ENCODE measurements at regions not wholly inside any gene's neighbourhood (a gene's known extent, or its start where the extent isn't known, plus 50 kb on each side); places are given as distances from the start of the nearest gene placed in this dataset.

DNA sequence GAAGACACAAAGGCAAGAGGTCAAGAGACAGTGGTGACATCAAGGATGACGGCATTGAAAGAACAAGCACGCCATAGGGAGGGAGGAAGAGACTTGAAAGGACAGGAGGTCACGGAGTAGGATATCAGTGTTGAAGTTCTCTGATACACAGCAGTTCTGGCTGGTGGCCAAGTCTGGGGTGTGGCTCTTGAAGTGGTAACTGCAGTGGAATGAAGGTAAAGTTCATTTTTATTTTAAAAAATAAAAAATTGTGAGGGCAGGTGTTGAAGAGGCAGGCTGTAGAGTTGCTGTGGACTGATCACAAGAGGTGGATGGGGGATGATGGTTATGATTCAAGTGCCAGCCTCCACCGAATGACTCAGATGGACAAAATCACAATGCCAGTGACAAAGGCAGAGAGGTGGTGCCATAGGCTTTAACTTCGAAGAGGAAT lies 53.2 kb upstream of the BMP2 start:
- Histone ChIP-seq H3K36me3 (ENCODE audit: control insufficient read depth in 1 of 2, insufficient read depth in 2 of 2, low read length in 2 of 2) (no peaks in the 10 kb centered on the region), H2AFZ (ENCODE audit: low read depth, low read length, poor library complexity, severe bottlenecking) (no peak overlapping the region), H3K9me2 (ENCODE audit: insufficient read depth) (no peaks in the 10 kb centered on the region), H3K9ac (ENCODE audit: low read length) (no peak overlapping the region), H3K27me3 (ENCODE audit: insufficient read depth, low read length) (no peaks in the 10 kb centered on the region), H3K4me2 (ENCODE audit: low read length) (no peak overlapping the region), H3K9me3 (ENCODE audit: control insufficient read depth in 1 of 2, insufficient read depth in 1 of 2, low read depth in 1 of 2, low read length in 2 of 2) (peaks cover 5 to 30% of the 10 kb centered on the region in 2 experiments; a peak in 2 of 4 replicates), H3K4me1 (ENCODE audit: control insufficient read depth in 1 of 2, insufficient read depth in 2 of 2, low read length in 2 of 2) (no peaks in the 10 kb centered on the region), H3K4me3 (replicated peaks in 1 of 2; ENCODE audit: low read depth in 1 of 2, low read length in 2 of 2) (no peak overlapping the region), H4K20me1 (ENCODE audit: insufficient read depth) (no peaks in the 10 kb centered on the region), H3K79me2 (ENCODE audit: insufficient read depth, low read length) (no peaks in the 10 kb centered on the region), H3K27ac (ENCODE audit: low read depth, low read length) (no peak overlapping the region)
- no TSS peak for BruUV-seq (replicated peaks)
- no peak for DNase-seq (ENCODE audit: low read depth, low spot score)
- POLR2A ChIA-PET: no interaction called here
- ATAC-seq: no peak
- no peak for TF ChIP-seq FOSL1 (IDR thresholded peaks at IDR 0.05; ENCODE audit: low read depth)
- RAD21 ChIA-PET (ENCODE audit: low non-redundant PET in 1 of 2, low total read pairs in 2 of 2, uncharacterized antibody in 2 of 2, unreplicated experiment in 2 of 2): no interaction called here
- intact Hi-C loops (cut with micrococcal nuclease): no loop called here
- CTCF ChIA-PET: no interaction called here

GRCh38 chr20:6711951-6712649 lies 55.4 kb upstream of the BMP2 start:
- no peaks in the 10 kb centered on the region for H3K4me1 ChIP-seq (ENCODE audit: control insufficient read depth in 1 of 2, insufficient read depth in 2 of 2, low read length in 2 of 2)
- RAD21 ChIA-PET (ENCODE audit: low non-redundant PET in 1 of 2, low total read pairs in 2 of 2, uncharacterized antibody in 2 of 2, unreplicated experiment in 2 of 2): no interaction called here

More at GRCh38 chr20:6711951-6712649, 55.4 kb upstream of the BMP2 start:
- TF ChIP-seq, protein P1, sequence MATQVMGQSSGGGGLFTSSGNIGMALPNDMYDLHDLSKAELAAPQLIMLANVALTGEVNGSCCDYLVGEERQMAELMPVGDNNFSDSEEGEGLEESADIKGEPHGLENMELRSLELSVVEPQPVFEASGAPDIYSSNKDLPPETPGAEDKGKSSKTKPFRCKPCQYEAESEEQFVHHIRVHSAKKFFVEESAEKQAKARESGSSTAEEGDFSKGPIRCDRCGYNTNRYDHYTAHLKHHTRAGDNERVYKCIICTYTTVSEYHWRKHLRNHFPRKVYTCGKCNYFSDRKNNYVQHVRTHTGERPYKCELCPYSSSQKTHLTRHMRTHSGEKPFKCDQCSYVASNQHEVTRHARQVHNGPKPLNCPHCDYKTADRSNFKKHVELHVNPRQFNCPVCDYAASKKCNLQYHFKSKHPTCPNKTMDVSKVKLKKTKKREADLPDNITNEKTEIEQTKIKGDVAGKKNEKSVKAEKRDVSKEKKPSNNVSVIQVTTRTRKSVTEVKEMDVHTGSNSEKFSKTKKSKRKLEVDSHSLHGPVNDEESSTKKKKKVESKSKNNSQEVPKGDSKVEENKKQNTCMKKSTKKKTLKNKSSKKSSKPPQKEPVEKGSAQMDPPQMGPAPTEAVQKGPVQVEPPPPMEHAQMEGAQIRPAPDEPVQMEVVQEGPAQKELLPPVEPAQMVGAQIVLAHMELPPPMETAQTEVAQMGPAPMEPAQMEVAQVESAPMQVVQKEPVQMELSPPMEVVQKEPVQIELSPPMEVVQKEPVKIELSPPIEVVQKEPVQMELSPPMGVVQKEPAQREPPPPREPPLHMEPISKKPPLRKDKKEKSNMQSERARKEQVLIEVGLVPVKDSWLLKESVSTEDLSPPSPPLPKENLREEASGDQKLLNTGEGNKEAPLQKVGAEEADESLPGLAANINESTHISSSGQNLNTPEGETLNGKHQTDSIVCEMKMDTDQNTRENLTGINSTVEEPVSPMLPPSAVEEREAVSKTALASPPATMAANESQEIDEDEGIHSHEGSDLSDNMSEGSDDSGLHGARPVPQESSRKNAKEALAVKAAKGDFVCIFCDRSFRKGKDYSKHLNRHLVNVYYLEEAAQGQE (IDR thresholded peaks at IDR 0.05; ENCODE audit: low read depth): no peak
- TF ChIP-seq, protein P2, sequence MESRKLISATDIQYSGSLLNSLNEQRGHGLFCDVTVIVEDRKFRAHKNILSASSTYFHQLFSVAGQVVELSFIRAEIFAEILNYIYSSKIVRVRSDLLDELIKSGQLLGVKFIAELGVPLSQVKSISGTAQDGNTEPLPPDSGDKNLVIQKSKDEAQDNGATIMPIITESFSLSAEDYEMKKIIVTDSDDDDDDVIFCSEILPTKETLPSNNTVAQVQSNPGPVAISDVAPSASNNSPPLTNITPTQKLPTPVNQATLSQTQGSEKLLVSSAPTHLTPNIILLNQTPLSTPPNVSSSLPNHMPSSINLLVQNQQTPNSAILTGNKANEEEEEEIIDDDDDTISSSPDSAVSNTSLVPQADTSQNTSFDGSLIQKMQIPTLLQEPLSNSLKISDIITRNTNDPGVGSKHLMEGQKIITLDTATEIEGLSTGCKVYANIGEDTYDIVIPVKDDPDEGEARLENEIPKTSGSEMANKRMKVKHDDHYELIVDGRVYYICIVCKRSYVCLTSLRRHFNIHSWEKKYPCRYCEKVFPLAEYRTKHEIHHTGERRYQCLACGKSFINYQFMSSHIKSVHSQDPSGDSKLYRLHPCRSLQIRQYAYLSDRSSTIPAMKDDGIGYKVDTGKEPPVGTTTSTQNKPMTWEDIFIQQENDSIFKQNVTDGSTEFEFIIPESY (IDR thresholded peaks at IDR 0.05; ENCODE audit: extremely low read depth, insufficient replicate concordance, low read length): no peak
- TF ChIP-seq EZH2 (IDR thresholded peaks at IDR 0.05) (no peak), SIN3A (IDR thresholded peaks at IDR 0.05; ENCODE audit: low read depth) (no peak), MAX (IDR thresholded peaks at IDR 0.05) (no peak), TCF7L2 (IDR thresholded peaks at IDR 0.05; ENCODE audit: borderline replicate concordance, extremely low read depth, insufficient read depth, insufficient read length) (no peak), CEBPB (IDR thresholded peaks at IDR 0.05; ENCODE audit: low read depth) (no peak), ZNF274 (IDR thresholded peaks at IDR 0.05; ENCODE audit: low read depth, low read length) (no peak)
- no peak overlapping the region for H2AFZ ChIP-seq (ENCODE audit: low read depth, low read length, poor library complexity, severe bottlenecking)
- no peak overlapping the region for H3K27ac ChIP-seq (ENCODE audit: low read depth, low read length)
- no peak overlapping the region for H3K4me3 ChIP-seq (replicated peaks in 1 of 2; ENCODE audit: low read depth in 1 of 2, low read length in 2 of 2)
- CTCF ChIA-PET: no interaction called here
- H3K4me2 ChIP-seq (ENCODE audit: low read length): no peak overlapping the region
- intact Hi-C loops (cut with micrococcal nuclease): no loop called here
- no peaks in the 10 kb centered on the region for H3K9me2 ChIP-seq (ENCODE audit: insufficient read depth)
- no peak for DNase-seq (ENCODE audit: low read depth, low spot score)
- no peaks in the 10 kb centered on the region for H3K27me3 ChIP-seq (ENCODE audit: insufficient read depth, low read length)
- no TSS peak for BruUV-seq (replicated peaks)
- no peaks in the 10 kb centered on the region for H3K79me2 ChIP-seq (ENCODE audit: insufficient read depth, low read length)
- POLR2A ChIA-PET: no interaction called here
- no peak for ATAC-seq
- no peaks in the 10 kb centered on the region for H4K20me1 ChIP-seq (ENCODE audit: insufficient read depth)
- peaks cover 5 to 21% of the 10 kb centered on the region in 2 experiments; a peak in 2 of 4 replicates for H3K9me3 ChIP-seq (ENCODE audit: control insufficient read depth in 1 of 2, insufficient read depth in 1 of 2, low read depth in 1 of 2, low read length in 2 of 2)
- no peak overlapping the region for H3K9ac ChIP-seq (ENCODE audit: low read length)
- H3K36me3 ChIP-seq (ENCODE audit: control insufficient read depth in 1 of 2, insufficient read depth in 2 of 2, low read length in 2 of 2): no peaks in the 10 kb centered on the region

Data from HCT116 (cell line).